ENCODE measurements at regions not wholly inside any gene's neighbourhood (a gene's known extent, or its start where the extent isn't known, plus 50 kb on each side); places are given as distances from the start of the nearest gene placed in this dataset.

- no peak for TF ChIP-seq POLR2AphosphoS5 (IDR thresholded peaks at IDR 0.05)
- no peak for TF ChIP-seq CTCF (IDR thresholded peaks at IDR 0.05)
- no peak for TF ChIP-seq POLR2A (IDR thresholded peaks at IDR 0.05)
Measured at GRCh38 chr3:178003756-178004155, 532.5 kb upstream of the KCNMB2 start.

Measured in breast epithelium (tissue), 3 donors.